HG03439 (cell line): ENCODE measurements at regions not wholly inside any gene's neighbourhood (a gene's known extent, or its start where the extent isn't known, plus 50 kb on each side); places are given as distances from the start of the nearest gene placed in this dataset.

Experiments
- ATAC-seq: cut with Tn5 transposase; IDR thresholded peaks from one replicate; pipeline ENCODE4 v1.9.1; 2021; ENCODE audit warnings: mild to moderate bottlenecking, moderate library complexity; ENCODE audit not compliant: unreplicated experiment

DNA sequence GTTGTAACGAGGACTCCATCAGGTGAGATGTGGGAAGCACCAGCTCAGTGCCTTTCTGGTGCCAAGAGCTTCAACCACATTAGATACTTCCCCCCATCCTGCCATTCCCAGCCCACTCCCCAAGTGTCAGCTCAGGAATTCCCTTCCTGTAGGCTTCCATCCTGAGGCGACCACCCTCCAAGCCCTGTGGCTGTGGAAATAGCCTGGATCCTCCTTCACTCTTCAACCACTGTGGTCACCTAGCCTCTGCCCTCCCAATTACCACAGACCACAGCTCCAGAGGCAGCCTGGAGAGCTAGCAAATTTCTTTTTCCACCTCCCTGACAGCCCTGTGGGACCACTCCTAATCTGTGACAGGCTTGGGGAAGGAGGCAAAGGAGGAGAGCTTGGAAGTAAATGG is 219.8 kb upstream of the MAP3K1 start:
- no peak for ATAC-seq

DNA sequence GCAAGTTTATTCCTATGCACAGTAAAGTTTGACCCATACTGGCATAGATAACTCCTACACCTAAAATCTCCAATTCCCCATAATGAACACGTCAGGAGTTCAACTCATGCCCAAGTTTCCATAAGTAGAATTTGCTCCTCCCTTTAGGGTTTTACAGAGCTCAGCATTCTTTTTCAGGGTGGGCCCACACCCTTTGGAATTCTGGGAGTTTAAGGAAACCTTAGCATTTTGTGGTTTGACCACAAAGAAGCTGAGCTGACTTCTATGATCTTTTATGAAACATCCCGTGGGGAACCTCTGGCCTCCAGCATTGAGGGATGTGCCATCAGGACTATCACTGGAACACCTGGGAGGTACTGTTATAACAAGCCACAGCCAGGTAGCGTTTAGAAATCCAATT is 220.6 kb upstream of the MAP3K1 start:
- ATAC-seq, result no peak

DNA sequence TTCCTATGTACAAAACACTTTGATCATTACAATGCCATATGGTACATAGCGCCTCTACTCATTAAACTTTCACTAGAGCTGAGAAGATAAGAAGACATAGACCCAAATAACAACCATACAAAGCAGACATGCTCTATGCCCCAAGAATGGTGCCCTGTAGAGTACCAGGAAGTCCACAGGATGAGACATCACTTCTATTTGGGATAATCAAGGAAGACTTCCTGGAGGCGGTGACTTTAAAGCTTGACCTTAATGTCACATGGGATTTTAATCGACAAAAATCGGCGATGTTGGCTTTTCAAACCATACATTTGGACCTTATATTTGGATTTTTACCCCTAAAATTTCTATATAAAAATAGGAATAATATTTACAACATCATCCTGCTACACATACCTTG is 224.3 kb upstream of the MAP3K1 start:
- ATAC-seq, result no peak

DNA sequence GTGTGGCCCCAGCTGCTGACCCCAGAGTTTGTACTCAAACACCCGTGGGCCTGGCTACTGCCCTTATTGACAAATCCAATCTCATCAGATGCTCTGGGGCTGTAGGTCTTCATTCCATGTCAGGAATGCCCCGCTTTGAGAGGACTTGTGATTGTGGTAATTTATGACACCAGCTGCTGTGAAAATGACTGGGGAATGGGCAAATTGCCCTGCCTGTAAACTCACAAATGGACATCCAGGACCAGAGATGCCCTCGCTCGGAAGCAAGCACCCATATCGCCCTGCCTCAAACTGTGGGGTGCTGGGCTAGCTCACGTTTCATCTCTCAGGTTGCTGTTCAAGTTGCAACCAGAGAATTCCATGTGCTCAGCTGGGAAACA is 225.9 kb upstream of the MAP3K1 start:
- ATAC-seq, result no peak

DNA sequence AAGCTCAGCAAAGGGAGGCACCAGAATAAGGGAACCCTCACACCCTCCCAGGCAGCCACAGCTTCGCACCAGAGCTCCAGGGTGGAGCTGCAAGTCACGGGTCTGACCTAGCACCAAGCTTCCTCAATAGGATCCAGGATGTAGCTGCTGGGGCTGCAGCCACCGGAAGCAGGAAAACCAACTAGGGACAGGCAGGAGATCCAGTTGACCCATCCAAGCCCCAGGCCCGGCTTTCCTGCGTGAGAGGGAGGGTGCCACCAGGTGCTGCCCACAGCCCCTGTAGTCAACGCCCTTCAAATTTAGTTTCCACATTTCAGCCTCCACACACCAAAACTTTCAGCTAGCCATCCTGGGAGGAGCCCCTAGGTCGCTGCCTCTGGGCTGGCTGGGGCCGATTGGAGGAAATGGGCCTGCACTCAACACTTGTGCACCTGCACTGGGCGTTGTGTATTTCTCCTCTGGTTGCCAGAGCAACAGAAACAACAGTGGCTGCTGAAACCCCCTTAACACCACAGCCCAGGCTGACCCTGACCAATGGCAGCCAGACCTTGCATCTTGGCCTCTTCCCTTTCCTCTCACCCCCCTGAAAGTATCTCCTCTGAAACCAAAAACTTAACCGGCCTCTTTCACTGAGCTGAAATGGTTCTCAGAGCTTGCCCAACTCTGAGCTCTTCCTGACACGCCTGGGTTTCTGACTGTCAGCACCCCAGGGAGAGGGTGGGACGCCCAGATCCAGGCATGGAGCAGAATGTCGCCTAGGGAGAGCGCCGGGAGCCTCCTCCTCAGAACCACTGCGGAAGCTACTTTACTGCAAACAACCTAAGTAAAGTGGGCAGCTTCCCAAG is 226.5 kb upstream of the MAP3K1 start:
- peak; percentile 99 for ATAC-seq

DNA sequence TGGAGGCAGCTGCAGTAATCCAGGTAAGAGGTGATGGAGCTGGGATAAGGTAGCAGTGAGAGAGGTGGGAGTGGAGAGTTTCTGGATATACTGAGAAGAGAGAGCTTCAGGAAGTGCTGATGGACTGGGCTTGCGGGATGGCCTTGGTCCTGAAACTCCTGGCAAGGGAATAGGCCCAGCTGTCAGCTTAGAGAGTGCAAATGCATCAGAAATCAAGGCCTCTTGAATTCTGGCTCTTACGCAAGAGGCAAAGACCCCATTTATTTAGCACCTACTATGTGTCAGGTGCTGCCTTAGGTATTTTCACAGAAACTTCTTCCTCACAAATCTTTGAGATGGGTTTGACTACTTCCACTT is 227.2 kb upstream of the MAP3K1 start:
- no peak for ATAC-seq

DNA sequence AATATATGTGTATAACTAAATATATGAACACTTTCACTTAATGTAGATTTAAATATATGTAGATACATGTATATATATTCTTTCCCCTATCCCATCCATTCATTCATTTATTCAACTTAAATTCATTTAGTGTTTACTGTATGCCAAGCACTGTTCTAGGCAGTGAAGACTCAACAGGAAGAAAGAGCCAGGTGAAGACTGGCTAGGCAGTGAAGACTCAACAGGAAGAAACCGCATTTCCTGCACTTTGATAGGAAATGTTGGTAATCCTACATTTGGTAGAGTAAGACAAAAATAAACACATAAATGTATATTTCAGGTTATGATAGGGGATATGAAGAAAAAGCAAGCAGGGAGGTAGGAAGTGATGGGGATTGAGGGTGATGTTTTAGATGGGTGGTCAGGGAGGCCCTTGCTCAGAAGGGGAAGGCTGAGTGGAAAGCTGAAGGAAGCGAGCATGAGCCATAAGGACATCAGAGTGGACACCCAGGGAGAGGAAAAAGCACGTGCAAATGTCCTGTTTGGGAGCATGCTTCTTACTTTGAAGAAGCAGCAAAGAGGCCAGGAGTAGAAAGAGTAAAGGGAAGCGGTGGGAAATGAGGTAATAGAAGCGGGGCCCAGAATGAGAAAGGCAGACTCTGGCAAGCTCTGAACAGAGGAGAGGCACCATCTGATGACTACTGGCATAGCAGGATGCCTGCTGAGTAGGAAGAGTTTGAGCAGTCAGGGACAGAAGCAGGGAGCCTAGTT is 227.8 kb upstream of the MAP3K1 start:
- no peak for ATAC-seq

DNA sequence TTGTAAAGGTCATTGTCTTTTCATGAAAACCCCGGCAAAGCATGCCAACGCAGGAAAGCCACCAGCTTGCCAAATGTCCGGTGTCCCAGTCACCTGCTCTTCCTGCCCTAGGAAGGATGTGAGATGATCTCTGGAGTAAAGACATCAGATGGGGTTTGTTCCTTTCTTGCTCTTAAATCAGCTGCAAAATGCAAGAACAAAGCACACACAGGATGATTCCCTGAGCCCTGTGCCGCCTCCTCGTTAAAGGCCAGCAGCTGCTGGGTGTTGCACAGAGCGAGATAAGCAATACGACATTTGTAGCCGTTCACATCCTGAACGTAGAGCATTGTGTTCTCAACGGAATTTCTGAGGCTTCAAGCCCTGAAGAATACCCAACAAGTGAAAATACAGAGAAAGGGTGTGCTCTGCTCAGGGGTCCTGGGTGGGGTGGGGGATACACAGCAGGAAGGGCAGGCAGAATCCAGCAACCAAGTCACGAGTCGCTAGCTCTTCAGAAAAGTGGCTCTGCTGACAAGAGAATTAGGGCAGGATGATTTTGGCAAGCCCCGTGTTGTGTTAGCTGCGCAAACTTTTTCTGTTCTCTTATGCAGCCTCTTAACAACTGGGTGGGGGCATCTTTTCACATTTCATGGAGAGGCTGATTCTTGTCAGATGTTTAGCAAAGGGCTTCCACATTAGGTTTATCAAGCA is 229.2 kb upstream of the MAP3K1 start:
- no peak for ATAC-seq

DNA sequence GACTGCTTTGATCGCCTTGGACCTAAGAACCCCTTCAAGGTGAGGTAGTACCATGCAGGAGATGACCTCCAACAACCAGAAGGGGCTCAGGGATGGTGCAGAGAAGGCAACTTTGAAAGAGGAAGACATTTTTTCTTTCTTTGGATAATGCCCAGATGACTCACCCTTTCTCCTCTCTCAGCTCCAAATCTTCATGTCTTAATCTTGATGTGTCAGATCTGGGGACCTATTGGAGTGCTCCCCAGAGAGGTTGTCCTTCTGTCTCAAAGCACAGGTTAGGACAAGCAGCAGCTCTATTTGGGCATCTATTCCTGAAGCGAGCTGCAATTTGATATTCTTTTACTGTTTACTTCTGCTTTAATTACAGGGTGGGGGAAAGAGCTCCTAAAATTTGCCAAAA is 229.9 kb upstream of the MAP3K1 start:
- no peak for ATAC-seq

DNA sequence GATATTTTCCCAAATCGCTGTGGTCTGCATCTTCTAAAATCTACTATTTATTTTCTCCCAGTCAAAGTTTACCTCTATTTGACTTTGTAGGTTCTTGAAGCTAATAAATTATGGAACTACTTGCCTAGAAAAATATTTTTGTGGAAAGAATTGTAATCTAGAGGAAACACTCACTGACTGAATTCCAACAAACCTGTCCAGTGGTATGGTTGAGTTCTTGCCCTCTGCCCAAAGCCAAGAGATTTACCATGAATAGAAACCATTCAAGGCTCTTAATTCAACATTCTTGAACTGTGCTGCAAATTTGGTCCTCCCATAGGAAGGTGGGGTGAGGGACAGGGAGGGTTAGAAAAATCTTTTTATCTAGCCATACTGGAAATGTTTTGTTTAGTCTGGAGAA is 233.9 kb upstream of the MAP3K1 start:
- no peak for ATAC-seq

DNA sequence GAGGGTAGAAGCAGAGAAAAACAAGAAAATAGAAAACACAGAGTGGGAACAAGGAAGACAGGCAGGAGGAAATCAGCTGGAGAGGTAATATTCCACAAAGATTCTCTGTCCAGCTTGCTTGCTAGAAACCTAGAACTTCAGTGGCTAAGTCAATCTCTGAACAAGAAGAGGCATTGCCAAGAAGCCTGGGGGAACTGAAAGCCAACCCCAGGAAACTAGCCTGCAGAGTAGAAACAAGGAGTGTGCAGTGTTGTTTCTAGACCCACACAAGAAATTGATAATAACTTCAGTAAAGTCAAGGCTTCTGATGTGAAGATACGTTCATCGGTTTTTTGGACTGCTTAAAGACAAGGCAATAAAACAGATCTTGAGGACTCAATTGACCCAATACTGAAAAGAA is 234.5 kb upstream of the MAP3K1 start:
- no peak for ATAC-seq

DNA sequence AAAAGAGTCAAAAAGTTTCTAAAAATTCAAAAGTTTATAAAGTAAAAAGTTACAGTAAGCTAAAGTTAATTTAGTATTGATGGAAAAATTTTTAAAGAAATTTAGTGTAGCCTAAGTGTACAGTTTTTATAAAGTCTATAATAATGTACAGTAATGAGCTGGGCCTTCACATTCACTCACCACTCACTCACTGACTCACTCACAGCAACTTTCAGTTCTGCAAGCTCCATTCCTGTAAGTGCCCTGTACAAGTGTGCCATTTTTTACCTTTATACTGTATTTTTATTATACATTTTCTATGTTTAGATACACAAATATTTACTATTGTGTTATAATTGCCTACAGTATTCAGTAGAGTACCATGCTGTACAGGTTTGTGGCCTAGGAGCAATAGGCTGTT is 239.5 kb upstream of the MAP3K1 start:
- no peak for ATAC-seq

DNA sequence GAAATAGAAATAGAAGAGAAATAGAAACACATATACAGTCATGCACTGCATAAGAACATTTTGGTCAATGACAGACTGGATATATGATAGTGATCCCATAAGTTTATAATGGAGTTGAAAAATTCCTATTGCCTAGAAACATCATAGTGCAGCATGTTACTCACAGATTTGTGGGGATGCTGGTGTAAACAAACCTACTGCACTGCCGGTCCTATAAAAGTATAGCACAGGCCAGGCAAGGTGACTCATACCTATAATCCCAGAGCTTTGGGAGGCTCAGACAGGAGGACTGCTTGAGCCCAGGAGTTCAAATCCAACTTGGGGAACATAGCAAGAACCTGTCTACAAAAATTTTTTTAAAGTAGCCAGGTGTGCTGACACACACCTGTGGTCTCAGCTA is 240.6 kb upstream of the MAP3K1 start:
- no peak for ATAC-seq

DNA sequence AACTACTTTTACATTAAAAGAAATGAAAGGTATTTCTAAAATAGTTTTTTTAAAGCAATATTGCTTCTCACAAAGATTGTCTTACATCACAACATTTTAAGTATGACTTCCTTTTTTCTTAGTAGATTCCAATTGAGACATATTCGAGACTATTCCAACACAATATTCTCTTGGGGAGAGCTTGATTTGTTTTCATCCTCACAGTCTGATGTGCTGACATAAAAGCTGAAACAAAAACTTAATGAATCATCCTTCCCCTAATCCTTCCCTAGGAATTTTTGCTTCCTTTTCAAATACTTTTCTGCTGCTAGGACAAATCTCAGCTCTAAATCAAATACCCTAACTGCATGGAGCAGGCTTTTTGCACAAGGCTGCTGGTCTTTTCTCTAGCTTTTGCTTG is 245.8 kb upstream of the MAP3K1 start:
- ATAC-seq, result no peak

DNA sequence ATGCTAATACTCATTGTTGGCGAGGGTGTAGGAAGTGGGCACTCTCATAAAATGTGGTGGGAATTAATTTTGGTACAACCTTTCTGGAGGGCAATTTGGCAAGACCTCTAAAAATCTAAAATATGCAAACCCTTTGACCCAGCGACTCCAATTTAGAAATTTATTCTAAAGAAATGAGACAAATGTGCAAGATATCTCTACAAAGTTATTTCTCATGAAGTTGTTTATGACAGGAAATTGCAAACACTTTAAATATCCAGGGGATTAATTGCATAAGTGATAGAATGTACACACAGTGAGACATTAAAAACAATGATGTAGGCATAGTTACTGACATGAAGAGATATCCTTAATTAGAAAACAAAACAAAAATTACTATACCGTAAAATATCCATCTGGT is 246.3 kb upstream of the MAP3K1 start:
- no peak for ATAC-seq

DNA sequence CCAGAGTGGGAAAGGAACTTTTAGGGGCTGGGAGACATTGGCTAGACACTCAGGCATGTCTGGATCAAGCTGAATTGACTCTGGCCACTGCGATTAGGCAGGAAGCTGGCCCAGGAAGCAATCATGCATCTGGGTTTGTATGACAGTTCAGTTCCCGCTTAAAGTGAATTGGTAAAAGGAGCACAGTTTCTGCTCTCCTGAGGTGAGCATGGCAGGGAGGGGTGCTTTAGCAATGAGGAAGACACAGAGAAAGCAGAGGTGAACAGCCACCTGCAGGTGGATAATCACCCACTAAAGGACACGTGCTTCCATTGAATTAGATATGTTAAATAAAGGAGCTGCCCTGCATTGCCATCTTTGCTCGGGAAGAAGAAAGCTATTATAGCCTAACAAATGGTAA is 248.1 kb upstream of the MAP3K1 start:
- no peak for ATAC-seq

DNA sequence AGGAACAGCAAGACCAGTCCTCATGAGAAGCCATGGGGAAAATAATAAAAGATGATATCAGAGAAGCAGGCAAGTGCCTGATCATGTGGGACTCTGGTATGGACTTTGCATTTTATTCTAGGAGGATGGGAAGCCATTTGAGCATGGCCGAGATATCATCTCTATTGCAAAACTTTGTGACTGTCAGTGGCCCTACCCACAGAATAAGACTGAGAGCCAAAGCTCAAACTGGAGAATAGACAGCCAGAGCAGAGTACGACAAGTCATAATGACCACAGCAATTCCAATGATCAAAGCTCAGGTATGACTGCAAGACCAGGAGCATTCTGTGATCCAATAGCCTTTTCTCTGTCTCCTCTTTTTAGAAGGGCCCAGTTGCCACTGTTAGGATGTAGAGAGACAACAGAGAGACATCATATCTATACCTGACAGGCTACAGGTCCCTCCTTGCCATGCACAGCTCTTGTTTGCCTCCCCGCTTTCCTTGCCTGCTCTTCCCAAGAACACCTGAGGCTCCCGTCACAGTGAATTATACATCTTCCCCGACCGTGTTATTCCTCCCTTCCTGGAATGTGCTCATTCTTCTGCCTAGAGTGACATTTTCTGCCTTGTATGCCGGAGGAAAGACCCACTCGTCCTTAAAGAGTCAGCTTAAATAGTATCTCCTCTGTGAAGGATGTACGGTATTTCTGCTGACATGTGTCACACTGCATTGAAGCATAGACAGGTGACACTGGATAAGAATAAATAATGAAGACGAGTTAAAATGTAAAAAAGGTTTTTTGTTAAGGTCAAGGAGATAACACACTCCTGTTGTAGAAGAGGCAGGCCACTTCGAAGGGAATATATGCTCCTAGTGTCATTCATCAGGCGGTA is 248.7 kb upstream of the MAP3K1 start:
- ATAC-seq, result no peak

DNA sequence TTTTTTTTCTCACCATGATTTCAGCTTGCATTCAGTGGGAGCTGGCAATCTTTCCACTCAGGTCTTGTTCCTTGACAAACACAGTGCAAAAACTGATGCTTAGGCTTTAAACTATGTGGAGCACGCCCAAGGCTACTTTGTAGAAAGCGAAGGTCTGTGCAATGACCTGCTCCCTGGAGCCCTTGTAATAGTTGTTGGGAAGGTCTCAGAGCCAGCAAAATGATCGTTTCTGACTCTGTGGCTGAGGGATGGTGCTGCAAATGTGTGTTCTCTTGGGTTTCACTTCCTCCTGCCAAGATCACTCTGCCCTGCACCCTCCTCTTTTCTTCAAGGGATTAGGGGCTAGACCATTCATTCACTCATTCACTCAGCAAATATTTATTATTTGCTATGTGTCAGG is 249.7 kb upstream of the MAP3K1 start:
- ATAC-seq, result no peak

DNA sequence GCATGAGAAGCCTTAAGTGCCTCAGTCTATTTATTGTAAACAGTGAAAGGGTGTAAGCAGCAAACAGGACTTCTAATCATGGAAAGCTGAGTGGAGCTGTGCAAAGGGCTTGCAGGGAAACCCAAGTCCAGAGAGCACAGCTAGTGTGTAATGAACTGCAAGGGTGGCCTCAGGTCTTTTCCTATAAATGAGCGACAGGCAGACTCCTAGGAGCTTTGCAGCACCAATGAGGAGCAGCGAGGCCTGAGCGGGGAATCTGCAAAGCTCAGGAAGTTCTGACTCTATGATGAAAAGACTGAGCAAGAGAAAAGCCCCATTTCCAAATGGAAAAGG is 250.1 kb upstream of the MAP3K1 start:
- no peak for ATAC-seq

DNA sequence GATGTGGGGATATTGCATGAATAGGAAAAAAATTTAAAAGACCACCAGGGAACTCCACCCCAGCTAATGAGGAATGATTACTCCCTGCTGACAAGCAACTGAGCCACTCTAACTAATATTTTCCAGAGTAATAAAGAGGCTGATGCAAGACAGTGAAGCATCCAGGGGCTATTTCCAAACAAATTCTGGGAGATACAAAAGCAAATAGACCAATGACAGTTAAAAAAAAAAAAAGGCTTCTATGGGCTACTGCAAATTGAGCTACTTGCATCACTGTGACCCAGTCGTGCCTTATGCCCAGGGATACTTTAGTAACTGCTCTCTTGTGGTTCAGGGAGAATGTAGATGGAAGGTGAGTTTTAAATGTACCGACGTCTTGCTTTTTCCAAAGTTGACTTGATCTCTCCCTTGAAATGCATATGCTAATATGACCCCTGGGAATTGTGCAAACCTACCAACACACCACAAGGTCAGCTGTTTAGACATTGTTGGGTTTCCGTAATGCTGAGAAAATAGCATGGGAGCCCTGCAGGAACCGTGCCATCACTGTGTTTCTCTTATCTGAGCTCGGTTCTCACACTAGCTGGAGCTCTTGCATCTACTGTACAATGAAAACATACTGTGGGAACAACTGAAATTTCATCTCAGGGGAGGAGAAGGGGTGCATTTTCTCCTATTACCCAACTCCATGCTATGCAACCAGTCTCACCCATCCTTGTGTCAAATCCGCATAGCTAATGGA is 250.6 kb upstream of the MAP3K1 start:
- ATAC-seq, result no peak

DNA sequence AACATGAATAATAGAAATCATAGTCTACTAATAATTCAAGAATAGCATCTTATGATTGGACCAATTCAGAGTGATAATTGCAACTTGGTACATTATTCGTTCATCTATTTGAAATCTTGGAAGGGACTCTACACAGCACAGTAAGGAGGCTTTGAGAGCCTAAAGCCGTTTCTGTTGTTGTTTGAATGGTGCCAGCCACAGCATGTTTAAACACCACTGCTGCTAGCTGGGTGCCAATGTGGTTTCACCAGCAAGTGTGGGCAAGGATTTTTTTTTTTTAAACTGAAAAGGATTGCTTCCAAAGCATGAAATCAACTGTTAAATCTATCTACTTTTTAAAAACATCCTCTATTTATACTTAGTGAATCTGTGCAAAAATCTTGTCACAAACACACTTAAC is 253.9 kb upstream of the MAP3K1 start:
- no peak for ATAC-seq
